ENCODE measurements at regions not wholly inside any gene's neighbourhood (a gene's known extent, or its start where the extent isn't known, plus 50 kb on each side); places are given as distances from the start of the nearest gene placed in this dataset.

- Histone ChIP-seq H3K9ac (no peak overlapping the region), H3K4me2 (ENCODE audit: low read length) (no peak overlapping the region), H3K36me3 (ENCODE audit: control insufficient read depth, insufficient read depth, low read length) (no peaks in the 10 kb centered on the region), H3K4me3 (ENCODE audit: low read depth, low read length) (no peak overlapping the region), H3K9me3 (ENCODE audit: control insufficient read depth, low read length) (no peaks in the 10 kb centered on the region), H3K4me1 (no peaks in the 10 kb centered on the region), H3K27ac (no peak overlapping the region), H3K79me2 (no peaks in the 10 kb centered on the region), H3K27me3 (ENCODE audit: control insufficient read depth, insufficient read depth, low read length) (no peaks in the 10 kb centered on the region), H2AFZ (no peak overlapping the region)
- no peak for TF ChIP-seq CTCF (IDR thresholded peaks at IDR 0.05)
Measured at GRCh38 chr7:84565345-84566074, 370.9 kb upstream of the SEMA3A start.

DNA sequence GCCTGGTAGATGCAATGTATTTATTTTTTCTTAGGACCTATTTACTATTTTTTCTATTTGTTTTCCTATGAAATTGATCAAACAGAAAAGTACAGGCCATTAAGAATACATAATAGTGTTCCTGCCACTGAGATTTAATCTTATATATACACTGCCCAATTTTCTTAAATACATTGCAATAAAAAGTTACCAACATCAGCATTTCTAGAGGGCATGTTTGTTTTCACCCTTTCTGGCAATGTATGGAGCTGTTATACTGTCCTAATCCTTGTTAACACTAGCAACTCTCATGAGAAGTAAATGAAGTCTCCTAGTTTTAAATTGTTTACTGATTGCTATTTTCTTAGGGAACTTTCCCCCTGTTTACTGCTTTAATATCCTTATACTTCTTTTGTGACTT lies 359.1 kb upstream of the SEMA3A start:
- Histone ChIP-seq H3K9ac (no peak overlapping the region), H3K79me2 (no peaks in the 10 kb centered on the region)

DNA sequence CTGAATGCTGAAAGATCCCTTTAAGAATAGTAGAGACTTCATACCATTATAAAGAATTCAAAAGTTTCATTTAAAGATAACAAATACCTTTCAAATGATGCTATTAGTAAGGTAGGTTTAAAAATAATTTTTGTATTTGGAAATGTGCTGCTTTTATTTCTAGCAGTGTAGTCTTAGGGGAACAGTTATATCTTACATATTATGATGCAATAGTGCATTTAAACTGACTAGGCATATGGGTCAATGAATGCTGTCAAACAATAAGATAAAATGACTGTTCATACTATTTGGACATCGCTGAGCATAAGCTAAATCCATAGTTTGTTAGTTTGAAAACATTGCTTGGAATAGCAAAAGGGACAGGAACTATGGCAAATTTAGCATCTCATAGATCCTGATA lies 354.8 kb upstream of the SEMA3A start:
- Histone ChIP-seq H3K27ac (no peak overlapping the region), H3K27me3 (ENCODE audit: control insufficient read depth, insufficient read depth, low read length) (no peaks in the 10 kb centered on the region), H3K4me1 (no peaks in the 10 kb centered on the region), H3K4me3 (ENCODE audit: low read depth, low read length) (no peak overlapping the region), H3K4me2 (ENCODE audit: low read length) (no peak overlapping the region), H3K36me3 (ENCODE audit: control insufficient read depth, insufficient read depth, low read length) (no peaks in the 10 kb centered on the region), H3K79me2 (no peaks in the 10 kb centered on the region), H3K9me3 (ENCODE audit: control insufficient read depth, low read length) (no peaks in the 10 kb centered on the region), H2AFZ (no peak overlapping the region), H3K9ac (no peak overlapping the region)
- no peak for TF ChIP-seq CTCF (IDR thresholded peaks at IDR 0.05)

More for the DNA sequence above, 359.1 kb upstream of the SEMA3A start:
- TF ChIP-seq CTCF (IDR thresholded peaks at IDR 0.05): no peak
- Histone ChIP-seq H3K9me3 (ENCODE audit: control insufficient read depth, low read length) (no peaks in the 10 kb centered on the region), H3K27ac (no peak overlapping the region), H3K4me1 (no peaks in the 10 kb centered on the region), H3K4me2 (ENCODE audit: low read length) (no peak overlapping the region), H2AFZ (no peak overlapping the region), H3K4me3 (ENCODE audit: low read depth, low read length) (no peak overlapping the region), H3K36me3 (ENCODE audit: control insufficient read depth, insufficient read depth, low read length) (no peaks in the 10 kb centered on the region), H3K27me3 (ENCODE audit: control insufficient read depth, insufficient read depth, low read length) (no peaks in the 10 kb centered on the region)

DNA sequence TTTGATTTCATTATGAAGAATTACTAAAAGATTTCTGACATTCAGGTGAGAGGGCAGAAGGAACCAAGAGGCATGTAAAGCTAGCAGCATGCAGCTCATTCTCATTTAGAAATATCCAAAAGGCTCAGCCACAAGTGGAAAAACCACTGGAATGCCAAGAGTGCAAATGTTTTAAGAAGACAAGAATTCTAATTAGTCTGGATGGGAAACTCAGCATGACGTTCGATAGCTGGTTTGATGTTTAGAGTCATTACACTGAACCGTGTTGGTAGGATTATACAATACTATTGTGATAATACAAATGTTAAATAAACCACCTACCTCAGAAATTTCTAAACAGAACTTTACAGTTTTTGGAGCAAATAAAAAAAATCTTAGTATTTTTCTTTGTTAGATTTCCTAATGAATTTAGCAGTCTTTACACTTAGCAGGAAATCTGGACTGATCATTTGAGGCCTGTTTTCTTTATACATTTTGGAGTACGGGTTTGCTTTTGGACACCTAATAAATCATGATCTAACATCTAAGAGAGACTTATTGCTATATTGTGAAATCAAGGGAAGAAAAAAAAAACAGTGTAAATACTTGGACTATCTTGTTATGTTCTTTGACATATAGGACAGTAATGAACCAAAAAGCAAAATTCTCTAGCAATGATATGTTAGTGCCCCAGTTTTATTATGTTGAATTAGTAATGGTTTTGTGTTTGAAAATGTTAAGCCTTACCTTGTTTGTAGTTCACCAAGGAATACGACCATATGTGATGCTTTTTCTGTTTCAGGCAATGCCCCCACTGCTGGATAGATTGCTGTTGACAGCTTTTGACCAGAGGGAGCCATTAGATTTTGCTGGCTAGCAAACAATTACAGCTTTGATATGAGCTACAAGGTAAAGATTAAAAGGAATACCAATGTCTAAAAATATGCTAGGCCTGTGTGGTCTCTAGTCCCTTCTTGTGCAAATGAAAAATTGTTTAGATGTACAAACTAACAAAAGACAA lies 354.1 kb upstream of the SEMA3A start:
- Histone ChIP-seq H3K9me3 (ENCODE audit: control insufficient read depth, low read length) (no peaks in the 10 kb centered on the region), H3K27ac (no peak overlapping the region), H3K79me2 (no peaks in the 10 kb centered on the region), H3K9ac (no peak overlapping the region), H3K4me2 (ENCODE audit: low read length) (no peak overlapping the region), H3K4me3 (ENCODE audit: low read depth, low read length) (no peak overlapping the region), H3K4me1 (no peaks in the 10 kb centered on the region), H2AFZ (no peak overlapping the region), H3K36me3 (ENCODE audit: control insufficient read depth, insufficient read depth, low read length) (no peaks in the 10 kb centered on the region), H3K27me3 (ENCODE audit: control insufficient read depth, insufficient read depth, low read length) (no peaks in the 10 kb centered on the region)
- TF ChIP-seq CTCF (IDR thresholded peaks at IDR 0.05): no peak

Measured in parathyroid adenoma (tissue), 2 donors.